ENCODE measurements at regions not wholly inside any gene's neighbourhood (a gene's known extent, or its start where the extent isn't known, plus 50 kb on each side); places are given as distances from the start of the nearest gene placed in this dataset.

GRCh38 chr3:135755330-135756105 is 210.0 kb upstream of the PPP2R3A start:
- no peak for DNase-seq

DNA sequence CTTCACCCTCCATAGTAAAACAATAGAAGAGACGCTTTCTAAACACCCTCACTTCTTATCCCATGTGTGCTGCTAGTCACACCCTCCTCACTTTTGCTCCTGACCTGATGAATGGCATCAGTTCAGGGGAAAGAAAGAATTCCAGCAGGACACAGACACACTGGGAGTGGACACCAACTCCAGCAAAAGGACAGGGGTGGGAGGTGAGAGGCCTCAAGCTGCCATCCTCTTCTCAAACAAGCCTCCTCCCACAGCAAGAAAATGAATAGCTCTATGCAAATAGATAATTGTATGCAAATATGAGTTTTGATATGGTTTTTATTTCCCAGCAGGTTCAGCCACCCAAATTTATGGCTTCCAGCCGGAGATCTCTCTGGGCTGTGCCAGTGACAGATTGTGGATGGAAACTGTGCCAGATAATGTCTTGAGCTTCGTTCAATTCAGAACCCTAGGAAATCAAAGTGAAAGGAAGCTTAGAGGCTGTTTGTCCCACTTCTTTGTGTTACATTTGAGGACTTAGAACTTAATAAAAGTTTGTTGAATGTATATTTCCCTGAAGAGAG is 209.3 kb upstream of the PPP2R3A start:
- no peak for DNase-seq

GRCh38 chr3:135757421-135757820 is 208.1 kb upstream of the PPP2R3A start:
- no peak for DNase-seq

DNA sequence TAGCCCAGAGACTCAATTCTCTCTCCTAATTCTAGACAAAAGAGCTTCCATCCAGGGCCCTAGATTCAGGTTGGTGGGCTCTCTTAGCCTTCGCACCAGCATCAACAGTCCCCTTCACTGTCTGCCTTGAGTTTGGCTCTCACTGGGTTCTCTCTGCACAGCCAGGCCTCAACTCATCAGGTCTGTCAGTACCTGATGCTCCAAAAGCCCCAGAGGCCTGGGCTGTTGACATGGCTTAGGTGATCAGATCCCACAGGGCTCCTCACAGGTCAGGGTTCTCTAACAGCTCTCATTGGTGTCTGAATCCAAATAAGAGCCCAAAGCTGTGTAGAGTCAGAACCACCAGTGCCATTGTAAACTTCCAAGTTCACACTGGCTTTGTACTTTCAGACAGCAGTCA is 206.6 kb upstream of the PPP2R3A start:
- DNase-seq: no peak

DNA sequence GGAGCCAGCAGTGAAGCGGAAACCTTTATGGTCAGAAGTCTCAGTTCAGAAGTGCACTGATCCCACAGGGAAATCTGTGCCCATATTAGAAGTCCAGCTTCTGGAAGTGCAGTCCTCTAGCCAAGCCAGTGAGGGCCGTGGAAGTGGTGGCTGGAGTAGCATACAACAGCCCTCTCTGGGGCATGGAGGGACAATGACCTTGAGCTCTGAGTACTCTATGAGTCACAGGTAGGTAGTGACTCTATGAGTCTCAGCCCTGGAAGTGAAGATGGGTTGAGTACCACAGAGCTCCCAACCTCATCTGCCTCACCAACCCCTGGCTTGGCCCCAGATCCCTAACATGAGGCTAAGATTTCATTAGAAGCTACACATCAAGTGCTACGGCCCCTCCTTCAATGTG is 205.9 kb upstream of the PPP2R3A start:
- no peak for DNase-seq

GRCh38 chr3:135760581-135760980 is 204.9 kb upstream of the PPP2R3A start:
- DNase-seq: no peak

- no peak for DNase-seq
These were observed 203.2 kb upstream of the PPP2R3A start for GRCh38 chr3:135762188-135762856.

DNA sequence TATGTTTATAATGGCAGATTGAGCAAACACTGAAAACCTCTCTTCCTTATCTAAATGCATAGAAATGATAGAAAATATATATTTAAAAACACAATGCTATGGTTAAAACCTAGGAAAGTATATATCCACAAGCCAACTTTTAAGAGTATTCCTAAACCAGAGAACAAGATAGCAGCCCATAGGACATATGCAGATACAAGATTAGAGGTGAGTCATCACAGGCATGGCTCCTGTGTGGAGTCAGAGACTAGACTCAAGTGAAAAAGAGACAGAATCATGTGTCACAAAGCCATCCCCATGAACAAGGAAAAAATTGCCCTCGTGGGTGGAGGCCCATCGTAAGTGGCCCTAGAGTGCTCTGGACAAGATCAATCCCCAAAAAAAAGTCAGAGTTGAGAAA is 199.4 kb upstream of the PPP2R3A start:
- DNase-seq: no peak

- DNase-seq: no peak
These were observed 193.8 kb upstream of the PPP2R3A start for GRCh38 chr3:135771760-135772159.

- no peak for DNase-seq
These were observed 186.5 kb upstream of the PPP2R3A start for GRCh38 chr3:135779024-135779423.

GRCh38 chr3:135779590-135780235 is 185.8 kb upstream of the PPP2R3A start:
- DNase-seq: no peak

DNA sequence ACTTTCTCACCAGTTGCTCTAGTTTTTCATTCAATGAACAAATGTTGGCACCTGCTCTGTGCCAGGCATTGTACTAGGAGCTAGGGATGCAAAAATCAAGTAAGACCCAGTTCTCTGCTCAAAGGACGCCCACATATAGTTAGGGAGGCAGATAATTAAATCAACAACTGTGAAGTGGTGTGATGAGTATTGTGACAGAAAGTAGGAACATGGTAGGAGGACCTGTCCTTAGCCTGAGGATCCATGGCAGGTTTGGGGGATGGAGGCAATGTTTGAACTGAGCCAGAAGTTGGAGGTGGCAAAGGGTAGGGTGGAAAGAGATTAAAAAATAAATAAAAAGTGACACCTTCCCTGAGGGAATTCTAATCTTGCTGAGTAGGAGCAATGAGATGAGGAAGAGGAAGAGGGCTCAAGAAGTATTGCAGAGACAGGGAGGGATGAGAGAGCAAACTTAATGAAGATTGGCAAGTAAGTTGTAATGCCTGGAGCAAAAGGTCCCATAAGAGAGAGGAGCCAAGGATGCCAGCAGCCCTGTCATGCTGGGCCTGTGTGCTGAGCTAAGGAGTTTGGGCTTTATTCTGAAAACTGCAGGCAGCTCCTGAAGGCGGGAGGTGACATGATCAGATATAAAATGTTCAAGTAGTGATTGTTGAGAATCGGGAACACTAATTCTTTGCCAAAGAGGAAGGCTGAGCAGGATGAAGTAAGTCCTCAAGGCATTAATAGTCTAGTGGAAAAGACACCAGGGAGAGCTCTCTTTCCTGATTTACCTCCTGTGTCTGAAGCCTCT is 184.3 kb upstream of the PPP2R3A start:
- no peak for DNase-seq

DNA sequence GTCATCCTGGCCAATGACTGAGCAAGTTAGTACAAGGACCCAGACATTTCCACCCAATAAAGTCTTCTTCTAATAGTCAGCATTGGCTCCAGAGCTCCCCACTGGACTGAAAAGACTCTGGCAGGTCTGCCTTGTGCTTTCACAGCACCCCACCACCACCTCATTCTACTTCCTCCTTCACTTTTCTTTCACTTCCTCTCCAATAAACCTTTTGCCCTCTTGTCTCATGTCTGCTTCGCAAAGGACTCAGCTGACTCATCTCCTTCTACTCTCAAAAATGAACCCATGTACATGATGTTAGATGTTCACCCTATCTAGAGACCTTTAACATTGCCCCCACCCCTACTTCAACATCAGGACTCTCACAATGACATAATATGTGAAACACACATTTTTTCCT is 181.0 kb upstream of the PPP2R3A start:
- no peak for DNase-seq

- no peak for DNase-seq
These were observed 177.4 kb upstream of the PPP2R3A start for GRCh38 chr3:135788146-135788545.

DNA sequence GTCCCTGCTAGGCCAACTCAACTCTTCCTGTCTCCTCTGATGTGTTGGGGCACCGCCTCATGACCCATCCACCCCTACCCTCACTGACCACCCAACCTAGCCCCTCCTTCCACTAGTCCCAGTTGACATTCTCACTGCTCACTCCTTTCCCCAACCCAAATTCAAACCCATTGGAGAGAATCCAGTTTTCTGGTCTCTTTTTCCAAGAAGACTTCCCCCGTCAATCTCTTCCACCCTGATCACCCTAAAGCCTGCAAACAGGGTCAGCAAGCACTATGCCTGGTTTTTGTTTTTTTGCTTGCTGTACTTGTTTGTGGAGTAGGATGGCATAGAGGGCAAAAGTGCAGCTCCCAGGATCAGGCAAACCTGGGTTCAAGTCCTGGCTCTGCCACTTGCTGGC is 176.6 kb upstream of the PPP2R3A start:
- no peak for DNase-seq

GRCh38 chr3:135792174-135792573 is 173.4 kb upstream of the PPP2R3A start:
- no peak for DNase-seq

DNA sequence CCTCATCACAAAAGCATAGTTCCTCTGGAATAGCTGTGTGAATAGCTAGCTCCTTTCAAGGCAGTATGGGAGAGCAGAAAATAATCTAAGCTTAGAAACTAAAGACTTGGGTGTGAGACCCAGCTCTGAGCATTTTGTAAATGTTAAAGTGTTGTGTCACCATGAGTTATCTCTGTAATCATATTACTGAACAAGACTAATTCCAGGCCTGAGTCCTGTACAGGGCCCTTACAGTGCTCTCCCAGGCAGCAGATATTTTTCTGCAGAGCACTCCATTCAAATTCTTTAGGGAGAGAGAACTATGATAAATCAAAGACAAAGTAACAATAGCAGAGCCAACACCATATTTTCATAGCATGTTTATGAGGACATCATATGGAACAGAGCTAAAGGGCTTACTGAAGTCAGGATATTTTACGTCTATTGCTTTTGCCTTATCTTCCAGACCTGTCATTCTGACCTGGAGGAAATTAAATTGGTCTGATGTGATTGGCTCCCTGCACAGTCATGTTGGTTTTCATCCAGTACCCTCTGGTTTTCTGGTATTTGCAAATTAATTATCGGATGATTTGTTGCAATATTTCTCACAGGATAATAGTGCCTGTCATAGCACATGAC is 172.6 kb upstream of the PPP2R3A start:
- no peak for DNase-seq

DNA sequence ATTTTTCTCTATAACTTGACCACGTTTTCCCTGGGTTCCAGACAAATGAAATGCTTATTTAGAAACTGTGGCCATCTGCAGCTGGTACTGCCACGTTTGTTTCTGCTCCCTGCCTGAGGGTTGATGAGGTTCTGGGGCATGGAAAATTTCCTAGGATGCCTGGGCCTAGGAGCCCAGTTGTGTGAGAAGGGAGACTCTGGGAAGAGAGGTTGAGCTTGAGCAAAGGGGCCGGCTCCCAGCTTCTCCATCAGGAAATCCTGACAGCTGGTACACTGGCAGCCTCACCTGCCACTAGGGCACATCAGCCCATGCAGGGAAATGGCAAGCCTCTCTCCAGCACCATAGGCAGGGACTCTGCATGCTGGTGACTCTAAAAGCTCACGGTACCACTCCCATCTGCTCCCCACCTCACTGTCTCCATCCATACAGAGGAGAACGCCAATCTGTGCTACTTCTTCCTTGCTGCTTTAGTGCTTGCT is 165.4 kb upstream of the PPP2R3A start:
- no peak for DNase-seq

DNA sequence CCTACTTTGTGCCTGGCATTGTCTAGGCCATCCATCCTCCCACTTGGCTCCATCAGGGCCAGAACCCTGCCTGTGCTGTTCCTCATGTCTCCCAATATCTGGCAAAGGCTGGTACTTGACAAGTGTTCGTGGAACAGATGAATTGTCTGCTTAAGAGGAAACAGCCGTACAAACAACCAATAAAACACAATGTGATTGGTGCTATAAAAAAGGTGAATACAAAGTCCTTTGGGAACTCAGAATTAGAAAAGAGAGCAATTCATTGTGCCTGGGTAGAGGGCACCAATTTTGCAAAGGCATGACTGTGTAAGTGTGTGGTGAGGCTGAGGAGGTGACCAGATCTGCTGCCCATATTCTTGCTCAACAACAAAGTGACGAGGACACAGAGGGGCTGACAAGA is 164.5 kb upstream of the PPP2R3A start:
- no peak for DNase-seq

DNA sequence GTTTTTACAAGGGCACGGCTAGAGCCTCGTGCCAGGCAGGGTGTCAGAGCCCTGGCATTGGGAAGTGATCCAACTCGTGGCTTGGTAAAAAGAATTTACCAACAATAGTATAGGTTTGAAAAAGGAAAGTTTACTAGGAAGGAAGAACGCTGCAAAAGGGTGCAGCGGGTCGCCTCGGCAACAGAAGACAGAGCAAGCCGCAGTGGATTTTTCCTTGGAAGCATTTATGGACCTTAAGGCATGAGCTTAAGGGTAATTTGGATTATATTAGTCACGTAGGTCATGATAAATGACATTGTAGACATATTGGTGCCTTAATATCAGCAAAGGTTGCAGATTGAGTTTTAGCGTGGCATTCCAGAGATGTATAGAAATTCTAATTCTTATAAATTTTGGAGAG is 163.4 kb upstream of the PPP2R3A start:
- no peak for DNase-seq

GRCh38 chr3:135803028-135803692 is 162.4 kb upstream of the PPP2R3A start:
- DNase-seq: no peak

DNA sequence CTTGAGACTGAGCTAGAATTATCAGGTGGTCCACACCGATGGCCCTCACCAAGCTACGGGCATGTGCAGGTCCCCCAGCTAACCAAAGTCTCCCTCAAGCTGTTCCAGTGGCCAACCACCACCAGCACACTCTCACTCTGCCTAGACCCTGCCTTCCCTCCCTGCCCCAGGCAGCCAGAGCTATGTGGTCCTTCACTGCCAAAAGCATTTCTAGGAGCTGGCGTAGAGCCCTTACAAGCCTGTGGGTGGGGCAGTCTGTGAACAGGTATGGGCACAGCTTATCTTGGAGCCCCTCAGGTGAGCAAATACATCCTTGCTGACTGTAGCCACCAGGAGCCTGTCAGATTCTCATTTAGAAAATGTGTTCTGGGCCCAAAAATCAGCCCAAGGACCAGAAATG is 159.8 kb upstream of the PPP2R3A start:
- DNase-seq: no peak

All from NCI-H226 (cell line).